GM10266 (cell line): ENCODE measurements at regions not wholly inside any gene's neighbourhood (a gene's known extent, or its start where the extent isn't known, plus 50 kb on each side); places are given as distances from the start of the nearest gene placed in this dataset.

ENCODE experiments used
- DNase-seq: peaks from one replicate; pipeline ENCODE4 v3.0.0; 2012; ENCODE audit errors: extremely low spot score
- TF ChIP-seq, protein P1 (sequence below): IDR thresholded peaks from 2 replicates; pipeline ENCODE4 v1.5.1; 2012; ENCODE audit warnings: mild to moderate bottlenecking, low read depth; ENCODE audit not compliant: control insufficient read depth, insufficient read depth; ENCODE audit errors: missing control alignments

DNA sequence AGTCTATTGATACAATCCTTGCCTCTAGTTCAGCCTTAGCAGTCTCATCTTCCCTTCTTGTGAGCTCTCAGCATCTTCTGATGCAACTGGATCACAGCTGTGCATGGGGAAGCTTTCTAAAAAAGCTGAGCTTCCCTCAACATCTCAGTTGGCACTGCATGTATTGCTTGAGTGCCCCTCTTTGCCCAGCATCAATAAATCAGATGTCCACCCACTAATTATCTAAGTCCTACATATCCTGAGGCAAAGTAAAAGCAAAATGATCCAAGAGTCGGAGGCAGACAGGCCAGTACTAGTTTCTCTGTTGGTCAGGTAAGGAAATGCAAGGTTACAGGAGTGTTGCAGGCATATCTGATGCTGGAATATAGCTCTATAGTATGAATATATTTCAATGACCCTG lies 334.5 kb upstream of the NCAM1 start:
- no peak for DNase-seq
- TF ChIP-seq, protein P1, sequence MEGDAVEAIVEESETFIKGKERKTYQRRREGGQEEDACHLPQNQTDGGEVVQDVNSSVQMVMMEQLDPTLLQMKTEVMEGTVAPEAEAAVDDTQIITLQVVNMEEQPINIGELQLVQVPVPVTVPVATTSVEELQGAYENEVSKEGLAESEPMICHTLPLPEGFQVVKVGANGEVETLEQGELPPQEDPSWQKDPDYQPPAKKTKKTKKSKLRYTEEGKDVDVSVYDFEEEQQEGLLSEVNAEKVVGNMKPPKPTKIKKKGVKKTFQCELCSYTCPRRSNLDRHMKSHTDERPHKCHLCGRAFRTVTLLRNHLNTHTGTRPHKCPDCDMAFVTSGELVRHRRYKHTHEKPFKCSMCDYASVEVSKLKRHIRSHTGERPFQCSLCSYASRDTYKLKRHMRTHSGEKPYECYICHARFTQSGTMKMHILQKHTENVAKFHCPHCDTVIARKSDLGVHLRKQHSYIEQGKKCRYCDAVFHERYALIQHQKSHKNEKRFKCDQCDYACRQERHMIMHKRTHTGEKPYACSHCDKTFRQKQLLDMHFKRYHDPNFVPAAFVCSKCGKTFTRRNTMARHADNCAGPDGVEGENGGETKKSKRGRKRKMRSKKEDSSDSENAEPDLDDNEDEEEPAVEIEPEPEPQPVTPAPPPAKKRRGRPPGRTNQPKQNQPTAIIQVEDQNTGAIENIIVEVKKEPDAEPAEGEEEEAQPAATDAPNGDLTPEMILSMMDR = no peak

DNA sequence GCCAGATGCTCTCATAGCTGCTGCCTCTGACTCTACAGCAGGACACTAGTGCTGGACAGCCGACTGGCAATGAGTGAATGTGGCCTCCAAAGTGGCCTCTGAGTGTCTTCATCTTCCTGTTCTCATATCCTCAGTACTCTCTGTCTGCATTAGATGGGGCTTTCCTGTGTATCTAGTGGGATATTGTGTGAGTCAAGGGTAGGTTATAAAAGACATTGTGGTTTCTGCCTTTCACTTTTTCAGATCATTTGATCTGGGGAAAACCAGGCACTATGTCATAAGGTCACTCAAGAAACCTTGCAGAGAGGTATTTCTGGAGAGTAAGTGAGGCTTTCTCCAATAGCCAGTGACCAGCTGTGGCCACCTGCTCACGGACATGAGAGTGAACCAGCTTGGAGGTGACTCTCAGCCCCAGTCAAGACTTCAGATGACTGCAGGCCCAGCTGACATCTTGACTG lies 333.6 kb upstream of the NCAM1 start:
- TF ChIP-seq, protein P1 = no peak
- DNase-seq = peak; percentile 57

DNA sequence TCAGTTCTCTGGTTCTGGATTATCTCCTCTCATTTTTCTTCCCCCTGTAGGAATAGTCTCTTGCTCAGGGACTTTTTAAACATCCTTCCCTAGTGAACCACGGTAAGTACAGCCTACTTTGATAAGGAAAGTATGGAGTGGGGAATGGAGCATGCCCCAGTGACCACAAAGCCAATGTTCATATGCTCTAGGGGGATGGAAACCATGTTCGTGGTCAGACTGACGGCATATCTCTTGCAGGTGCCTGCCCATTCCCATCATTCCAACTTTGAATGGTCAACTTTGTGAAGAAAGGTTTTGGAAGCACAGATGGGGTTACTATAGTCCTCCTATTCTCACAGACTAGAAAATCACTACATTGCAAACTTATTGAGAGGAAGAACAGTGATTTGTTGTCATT lies 332.5 kb upstream of the NCAM1 start:
- TF ChIP-seq, protein P1 = no peak

DNA sequence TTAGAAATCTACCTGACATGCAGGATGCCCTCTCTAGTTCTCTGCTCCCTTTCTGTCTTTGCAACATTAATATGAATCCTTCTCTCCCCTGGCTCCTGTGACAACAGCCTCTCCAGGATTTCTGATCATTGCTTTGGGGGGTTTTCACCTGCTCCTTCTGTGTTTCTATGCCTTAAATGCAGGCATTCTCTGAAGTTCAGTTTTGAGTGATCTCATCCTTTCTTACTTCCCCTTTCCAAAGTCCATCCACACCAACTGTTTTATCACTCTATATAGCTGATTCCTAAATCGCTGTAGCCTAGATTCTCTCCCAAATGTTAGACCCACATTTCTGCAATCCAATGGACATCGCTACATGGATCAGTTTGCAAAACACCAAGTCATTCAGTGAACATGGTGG lies 330.7 kb upstream of the NCAM1 start:
- TF ChIP-seq, protein P1 = no peak
- DNase-seq = no peak

More for the DNA sequence above, 332.5 kb upstream of the NCAM1 start:
- no peak for DNase-seq

DNA sequence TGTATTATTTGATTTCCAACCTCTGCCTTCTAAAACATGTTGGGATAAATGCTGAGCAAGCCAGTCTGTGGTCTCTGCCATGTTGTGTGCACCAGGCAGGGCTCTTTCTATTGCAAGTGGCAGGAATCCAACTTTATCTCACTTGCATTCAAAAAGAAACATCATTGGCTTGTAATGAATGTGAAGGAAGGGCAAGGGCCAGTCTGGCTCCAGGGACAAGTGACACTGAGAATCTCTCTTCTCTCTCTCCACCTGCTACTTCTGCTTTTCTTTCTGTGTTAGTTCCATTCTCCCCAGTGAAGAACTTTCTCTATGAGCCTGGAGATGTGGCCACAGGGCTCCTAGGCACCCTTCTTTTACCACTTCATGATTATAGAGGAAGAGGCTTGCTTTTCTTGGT lies 329.9 kb upstream of the NCAM1 start:
- no peak for DNase-seq
- TF ChIP-seq, protein P1 = no peak

DNA sequence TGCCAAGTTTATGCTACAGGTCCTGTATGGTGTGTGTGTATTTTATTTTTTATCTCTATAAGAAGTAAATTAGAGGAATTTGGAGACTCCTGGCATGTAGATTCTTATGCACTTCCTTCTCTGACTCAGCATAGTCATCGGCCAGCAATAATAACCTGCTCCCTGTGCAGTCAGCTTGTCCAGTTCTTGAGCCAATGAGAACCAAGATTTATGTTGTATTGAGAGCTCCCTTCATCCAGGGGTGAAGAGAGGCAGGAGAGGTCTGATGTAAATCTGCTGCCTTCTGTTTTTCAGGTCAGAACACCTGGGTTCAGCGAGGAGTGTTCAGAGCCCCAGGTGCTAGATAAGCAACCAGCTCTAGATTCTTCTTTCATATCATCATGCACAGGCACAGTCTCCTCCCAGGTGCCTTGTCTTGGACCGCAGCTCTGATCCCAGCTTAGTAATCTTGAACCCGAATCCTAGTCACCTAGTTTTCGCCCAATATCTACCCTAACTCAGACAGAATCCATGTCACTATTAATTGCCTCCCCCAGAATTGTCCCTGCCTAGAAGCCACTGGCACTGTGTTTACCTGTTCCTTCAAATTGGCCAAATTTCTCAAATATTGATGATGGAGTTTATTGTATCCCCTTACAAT lies 328.2 kb upstream of the NCAM1 start:
- DNase-seq = no peak
- TF ChIP-seq, protein P1 = no peak

DNA sequence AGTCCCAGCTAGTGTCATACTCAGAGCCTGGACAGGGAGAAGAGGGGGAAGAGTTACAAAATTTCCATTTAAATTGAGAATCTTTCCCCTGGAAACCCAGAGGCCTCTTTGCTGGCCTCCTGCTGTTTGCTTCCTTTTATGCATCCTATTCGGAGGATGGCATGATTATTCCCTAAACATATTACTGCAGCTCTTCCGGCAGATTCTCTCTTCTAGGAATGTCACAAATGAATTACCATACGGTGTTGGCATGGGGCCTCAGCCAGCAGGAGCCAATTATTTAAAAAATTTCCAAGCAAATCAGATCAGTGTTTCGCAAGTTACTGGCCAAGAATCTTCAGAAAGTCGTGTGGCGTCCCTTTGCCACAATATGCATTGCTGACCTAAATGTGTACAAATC lies 326.7 kb upstream of the NCAM1 start:
- DNase-seq = no peak
- TF ChIP-seq, protein P1 = no peak
